Kidney epithelial cell (primary cell): ENCODE measurements at regions not wholly inside any gene's neighbourhood (a gene's known extent, or its start where the extent isn't known, plus 50 kb on each side); places are given as distances from the start of the nearest gene placed in this dataset.

Experiments
- DNase-seq: peaks from one replicate; pipeline ENCODE4 v3.0.0-alpha.2; 2010; ENCODE audit warnings: low read depth
- H3K27me3 ChIP-seq: 2 replicates; pipeline ENCODE4 v1.6.0; 2011; ENCODE audit warnings: low read length; ENCODE audit not compliant: control insufficient read depth, insufficient read depth
- H3K36me3 ChIP-seq: 2 replicates; pipeline ENCODE4 v1.5.1; 2011; ENCODE audit warnings: low read length; ENCODE audit not compliant: control insufficient read depth, insufficient read depth
- H3K4me3 ChIP-seq: 2 replicates; pipeline ENCODE4 v1.5.1; 2011; ENCODE audit warnings: low read depth, mild to moderate bottlenecking, control low read depth, low read length
- TF ChIP-seq, protein P1 (sequence below): IDR thresholded peaks from 2 replicates; pipeline ENCODE4 v1.5.1; 2011; ENCODE audit warnings: mild to moderate bottlenecking, moderate library complexity, low read length, control low read depth, inconsistent platforms; ENCODE audit not compliant: insufficient read depth, poor library complexity, severe bottlenecking

DNA sequence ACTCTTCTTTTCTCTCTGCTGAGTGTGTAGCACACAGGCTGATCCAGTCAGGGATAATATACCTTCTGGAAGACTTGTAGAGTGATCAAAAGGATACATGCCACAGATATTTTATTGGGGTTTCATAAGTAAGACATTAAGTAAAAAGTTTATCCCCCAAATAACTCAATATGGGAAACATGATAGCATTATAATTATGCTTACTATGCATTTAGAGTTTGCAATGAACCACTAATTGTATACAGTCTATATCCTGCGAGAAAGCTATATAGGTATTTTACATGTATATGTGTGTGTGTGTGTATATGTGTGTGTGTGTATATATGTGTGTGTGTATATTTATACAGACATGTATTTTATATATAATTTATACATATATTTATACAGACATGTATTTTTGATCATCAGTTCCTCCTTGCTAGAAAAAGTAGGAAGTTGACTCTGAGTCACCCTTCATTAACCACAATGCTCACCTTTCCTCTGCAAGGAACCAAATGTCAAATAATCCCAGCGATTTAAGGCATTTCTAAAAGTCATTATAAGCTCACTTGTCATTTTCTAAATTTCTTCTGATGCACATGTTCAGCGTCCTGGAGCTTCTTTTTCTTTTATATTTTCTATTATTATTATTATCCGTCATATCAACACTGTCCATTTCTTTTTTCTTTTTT, 312.5 kb upstream of the OBI1 start:
- no peaks in the 10 kb centered on the region for H3K36me3 ChIP-seq
- H3K27me3 ChIP-seq: no peaks in the 10 kb centered on the region
- no peak overlapping the region for H3K4me3 ChIP-seq
- DNase-seq: no peak
- TF ChIP-seq, protein P1, sequence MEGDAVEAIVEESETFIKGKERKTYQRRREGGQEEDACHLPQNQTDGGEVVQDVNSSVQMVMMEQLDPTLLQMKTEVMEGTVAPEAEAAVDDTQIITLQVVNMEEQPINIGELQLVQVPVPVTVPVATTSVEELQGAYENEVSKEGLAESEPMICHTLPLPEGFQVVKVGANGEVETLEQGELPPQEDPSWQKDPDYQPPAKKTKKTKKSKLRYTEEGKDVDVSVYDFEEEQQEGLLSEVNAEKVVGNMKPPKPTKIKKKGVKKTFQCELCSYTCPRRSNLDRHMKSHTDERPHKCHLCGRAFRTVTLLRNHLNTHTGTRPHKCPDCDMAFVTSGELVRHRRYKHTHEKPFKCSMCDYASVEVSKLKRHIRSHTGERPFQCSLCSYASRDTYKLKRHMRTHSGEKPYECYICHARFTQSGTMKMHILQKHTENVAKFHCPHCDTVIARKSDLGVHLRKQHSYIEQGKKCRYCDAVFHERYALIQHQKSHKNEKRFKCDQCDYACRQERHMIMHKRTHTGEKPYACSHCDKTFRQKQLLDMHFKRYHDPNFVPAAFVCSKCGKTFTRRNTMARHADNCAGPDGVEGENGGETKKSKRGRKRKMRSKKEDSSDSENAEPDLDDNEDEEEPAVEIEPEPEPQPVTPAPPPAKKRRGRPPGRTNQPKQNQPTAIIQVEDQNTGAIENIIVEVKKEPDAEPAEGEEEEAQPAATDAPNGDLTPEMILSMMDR: no peak

DNA sequence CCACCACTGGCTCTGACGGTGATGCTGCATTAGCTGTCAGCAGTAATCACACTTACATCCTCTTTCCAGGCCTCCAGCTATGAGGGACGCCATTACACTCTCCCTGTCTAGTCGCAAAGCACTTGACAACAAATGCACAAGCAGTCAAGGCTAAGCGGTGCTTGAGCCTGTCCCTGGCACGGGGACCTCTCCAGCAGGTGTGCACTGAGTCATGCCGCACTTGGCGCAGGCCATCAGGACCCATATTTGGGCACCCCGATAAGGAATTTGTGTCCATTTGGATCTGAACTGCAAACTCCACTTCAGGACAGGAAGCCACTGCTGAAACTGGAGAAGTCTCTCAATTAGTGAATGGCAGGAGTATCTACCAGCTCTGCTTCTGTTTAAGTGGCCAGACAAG, 301.9 kb upstream of the OBI1 start:
- TF ChIP-seq, protein P1: no peak
- Histone ChIP-seq H3K4me3 (no peak overlapping the region), H3K27me3 (no peaks in the 10 kb centered on the region), H3K36me3 (no peaks in the 10 kb centered on the region)
- DNase-seq: no peak

DNA sequence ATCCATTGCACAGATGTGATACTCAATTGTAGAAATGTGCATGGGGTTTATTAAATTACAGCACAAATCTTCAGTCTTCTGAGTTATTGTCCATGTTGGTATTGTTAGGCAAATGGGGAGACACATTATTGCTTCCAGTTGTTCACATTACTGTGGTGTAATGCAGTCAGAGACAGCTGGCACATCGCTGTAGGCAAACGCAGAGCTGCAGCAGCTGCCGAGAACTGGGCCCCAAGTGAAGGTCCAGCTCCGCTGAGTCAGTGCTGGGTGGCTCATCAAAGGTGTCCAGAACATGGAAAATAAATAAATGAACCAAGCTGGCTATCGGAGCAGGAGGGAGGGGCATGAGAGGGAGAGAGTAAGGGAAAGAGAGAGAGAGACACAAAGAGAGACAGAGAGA, 299.1 kb upstream of the OBI1 start:
- TF ChIP-seq, protein P1: no peak
- no peaks in the 10 kb centered on the region for H3K27me3 ChIP-seq
- H3K4me3 ChIP-seq: no peak overlapping the region
- DNase-seq: no peak
- H3K36me3 ChIP-seq: no peaks in the 10 kb centered on the region

DNA sequence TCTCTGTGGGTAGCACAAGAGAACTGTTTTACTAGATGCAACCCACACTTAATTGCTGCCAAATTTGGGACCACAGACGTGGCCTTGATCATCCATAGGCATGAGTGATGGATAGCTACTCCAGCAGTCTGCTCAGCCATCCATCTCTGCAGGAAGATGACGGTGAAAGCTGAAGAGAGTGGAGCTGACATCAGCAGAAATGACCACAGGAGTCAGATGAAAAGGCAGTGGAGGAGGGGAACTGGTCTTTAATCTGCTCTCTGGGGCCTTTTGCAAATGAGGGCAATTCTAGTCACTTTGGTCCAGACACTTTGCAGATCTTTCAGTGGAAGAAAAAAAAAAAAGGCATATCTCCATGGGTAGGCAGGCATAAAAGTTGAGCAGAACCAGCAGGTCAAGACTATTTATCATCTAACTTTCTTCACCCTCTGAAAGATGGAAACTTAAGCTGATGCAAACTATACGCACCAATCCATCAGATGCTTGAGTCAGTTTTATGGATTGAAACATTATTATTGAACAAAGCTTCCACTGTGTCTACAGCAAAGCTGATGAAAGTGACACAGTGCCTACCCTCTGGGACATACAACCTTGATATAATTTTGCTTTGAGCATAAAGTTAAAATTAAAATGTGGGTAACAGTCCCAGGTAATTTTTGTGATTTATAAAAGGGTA, 281.6 kb upstream of the OBI1 start:
- Histone ChIP-seq H3K27me3 (no peaks in the 10 kb centered on the region), H3K4me3 (no peak overlapping the region), H3K36me3 (no peaks in the 10 kb centered on the region)
- DNase-seq: no peak
- TF ChIP-seq, protein P1: no peak

DNA sequence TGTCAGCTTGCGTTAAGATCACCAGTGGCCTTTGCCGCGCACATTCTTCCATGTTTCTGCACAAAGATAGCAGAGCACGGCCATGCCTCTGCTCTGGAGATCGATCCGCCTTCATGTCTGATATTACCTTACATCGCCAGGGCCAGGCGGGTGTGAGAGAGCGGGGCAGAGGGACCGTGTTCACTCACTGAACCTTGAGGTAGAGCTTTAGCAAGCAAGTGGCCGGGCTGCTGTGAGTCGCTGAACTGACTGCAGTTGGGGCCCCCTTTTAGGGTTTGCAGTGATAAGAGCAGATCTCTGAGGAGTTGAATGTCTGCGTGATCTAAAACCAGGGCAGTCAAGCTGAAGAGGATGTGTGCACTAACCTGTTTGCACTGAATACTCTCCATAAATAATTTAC, 275.4 kb upstream of the OBI1 start:
- DNase-seq: no peak
- H3K36me3 ChIP-seq: no peaks in the 10 kb centered on the region
- peaks cover 4% of the 10 kb centered on the region for H3K27me3 ChIP-seq
- TF ChIP-seq, protein P1: no peak
- H3K4me3 ChIP-seq: no peak overlapping the region

DNA sequence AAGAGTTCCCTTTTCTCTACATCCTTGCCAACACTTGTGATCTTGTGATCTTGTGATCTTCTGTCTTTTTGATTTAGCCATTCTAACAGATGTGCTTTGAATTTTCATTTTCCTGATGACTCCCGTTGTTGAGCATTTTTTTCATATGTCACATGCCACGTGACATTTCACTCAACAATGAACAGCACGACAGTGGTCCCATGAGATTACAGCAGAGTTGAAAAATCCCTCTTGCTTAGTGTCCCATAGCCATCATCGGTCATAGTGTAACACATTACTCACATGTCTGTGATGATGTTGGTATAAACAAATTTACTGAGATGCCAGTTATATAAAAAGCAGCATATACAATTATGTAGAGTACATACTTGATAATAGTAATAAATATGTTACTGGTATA, 256.1 kb upstream of the OBI1 start:
- no peaks in the 10 kb centered on the region for H3K36me3 ChIP-seq
- no peak for DNase-seq
- H3K27me3 ChIP-seq: no peaks in the 10 kb centered on the region
- H3K4me3 ChIP-seq: no peak overlapping the region
- TF ChIP-seq, protein P1: no peak
